CD4-positive, alpha-beta T cell treated with Interleukin-2 at 100 ng/mL for 4 hours (primary cell): ENCODE measurements at regions not wholly inside any gene's neighbourhood (a gene's known extent, or its start where the extent isn't known, plus 50 kb on each side); places are given as distances from the start of the nearest gene placed in this dataset.
"Not testable (repeated sequence)": the region's sequence is repeated elsewhere in the genome, so short reads cannot be mapped to it uniquely, and the experiment has no call there.

Experiments
- DNase-seq: peaks from one replicate; pipeline ENCODE4 v3.0.0-alpha.2; 2020; ENCODE audit warnings: low spot score

DNA sequence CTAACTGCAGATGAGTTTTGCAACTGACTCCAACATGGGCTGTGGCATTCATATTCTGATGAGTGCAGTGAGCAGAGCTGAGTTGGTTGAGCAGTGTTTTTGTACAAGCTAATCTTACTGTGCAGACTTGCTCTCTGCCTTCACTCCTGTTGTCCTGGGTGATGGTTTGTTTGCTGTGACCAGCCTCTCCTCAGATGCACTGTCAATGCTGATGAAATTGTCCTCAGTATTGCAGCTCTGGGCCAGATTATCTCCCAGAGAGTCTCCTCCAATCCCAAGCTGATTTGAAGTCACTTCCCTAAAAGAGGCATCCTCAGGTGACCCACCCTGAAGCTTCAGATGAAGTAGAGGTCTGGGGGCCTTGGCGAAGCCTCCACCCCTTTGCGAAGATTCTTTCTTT is 581.8 kb downstream of the ACTL7B start:
- DNase-seq = no peak

DNA sequence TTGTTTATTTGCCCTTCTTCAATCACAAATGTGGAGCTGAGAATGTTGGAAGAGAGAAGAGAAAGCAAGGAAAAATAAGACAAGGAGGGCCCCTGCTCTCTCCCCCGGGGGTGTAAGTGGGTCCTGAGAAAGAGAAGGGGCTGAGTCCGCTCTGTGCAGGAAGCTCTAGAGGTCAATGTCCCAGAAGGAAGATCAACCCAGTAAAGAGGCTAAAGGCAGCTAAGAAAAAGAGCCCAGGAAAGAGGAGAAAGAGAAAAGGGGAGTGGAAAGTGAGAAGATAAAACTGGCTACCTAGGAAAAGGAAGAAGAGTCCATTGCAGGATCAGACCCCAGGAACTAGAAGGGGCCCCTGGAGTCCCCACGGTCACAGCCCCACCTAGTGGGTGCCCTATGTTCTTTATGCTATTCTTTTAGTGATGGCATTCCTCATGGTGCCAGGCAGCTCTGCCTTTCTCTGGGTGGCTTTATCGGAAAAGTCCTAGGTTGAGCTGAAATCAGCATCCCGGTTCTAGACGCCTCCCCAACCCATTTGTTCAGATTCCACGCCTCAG is 583.4 kb downstream of the ACTL7B start:
- DNase-seq = no peak

DNA sequence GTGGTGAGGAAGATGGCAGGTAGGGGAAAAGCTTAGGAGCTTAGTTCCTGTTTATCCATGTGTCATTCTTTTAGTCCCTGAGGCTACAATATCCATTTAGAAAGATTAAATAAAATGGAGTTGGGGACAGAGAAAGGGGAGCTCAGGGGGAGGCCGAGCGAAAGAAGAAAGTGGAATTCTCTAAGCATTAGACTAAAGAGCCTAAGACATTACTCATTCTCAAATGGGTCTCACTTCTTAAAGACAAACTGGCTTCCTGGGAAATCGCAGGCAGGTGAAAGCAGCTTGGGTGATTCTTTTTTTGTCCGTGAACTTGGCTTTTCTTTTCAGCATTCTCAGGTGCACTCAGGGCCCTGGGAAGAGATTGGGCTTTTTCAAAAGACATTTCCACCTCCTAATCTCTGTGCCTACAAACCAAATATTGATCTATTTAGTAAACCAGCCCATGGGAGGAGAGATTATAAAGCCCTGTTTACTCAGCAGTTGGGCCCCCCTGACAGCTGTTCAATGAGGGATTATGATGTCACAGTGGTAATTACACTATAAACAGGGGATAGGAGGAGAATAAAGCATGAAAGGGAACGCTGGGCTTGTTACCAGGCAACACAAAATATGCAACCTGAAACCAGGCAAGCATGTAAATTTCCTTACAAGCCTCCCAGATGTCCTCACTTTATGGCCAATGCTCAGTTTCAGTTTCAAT is 584.0 kb downstream of the ACTL7B start:
- DNase-seq = no peak

DNA sequence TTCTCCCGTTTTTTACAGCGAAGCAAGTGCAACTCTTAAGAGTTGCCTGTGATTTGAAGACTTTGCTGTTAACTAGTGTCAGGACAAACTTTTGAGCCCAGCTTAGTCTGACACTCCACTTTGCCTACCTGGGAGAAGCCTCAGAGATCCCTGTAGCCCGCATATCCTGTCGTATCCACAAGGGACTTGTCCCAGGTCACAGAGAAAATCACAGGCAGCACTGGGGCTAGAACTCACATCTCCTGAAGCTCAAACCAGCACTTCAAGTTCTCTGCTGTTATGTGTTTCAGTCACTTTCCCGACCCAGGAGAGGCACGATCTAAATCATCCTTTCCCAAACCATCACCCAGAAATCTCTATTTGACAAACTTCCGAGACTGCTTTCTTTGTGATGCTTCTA is 584.5 kb downstream of the ACTL7B start:
- no peak for DNase-seq

DNA sequence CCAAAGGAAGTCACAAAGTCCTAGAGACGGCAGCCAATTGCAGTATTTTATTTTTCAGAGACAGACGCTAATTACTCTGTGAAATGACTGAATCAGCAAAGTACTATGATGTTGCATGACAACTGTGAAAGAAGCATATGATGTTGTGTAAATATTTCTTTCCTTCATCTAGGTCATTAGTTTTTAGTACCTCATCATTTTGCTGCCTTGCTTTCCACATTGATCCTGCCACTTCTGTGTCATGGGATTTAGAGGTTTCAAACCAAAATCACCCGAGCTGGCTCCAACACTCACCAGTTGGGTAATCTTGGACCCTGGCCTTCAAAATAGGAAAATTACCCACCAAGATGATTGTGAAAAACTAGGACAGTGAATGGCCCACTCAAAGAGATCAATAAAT is 585.2 kb downstream of the ACTL7B start:
- no peak for DNase-seq

DNA sequence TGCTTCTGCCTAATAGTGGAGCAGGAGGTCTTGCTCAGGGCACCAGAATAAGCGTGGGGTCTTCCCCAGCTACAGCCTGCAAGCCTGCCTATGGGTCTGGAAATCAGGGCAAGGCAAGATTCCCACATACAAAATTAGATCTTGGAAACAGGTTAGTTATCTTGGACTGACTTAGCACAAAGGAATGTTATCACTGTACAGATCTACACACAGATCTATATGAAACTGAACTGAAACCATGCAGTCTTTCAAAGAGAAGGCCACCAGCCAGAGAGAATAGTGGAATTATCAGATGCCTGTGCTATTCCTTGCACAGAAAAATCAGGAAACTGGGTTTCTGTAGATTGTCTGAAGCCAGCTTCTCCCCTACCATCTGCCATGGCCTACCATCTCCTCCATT is 585.7 kb downstream of the ACTL7B start:
- no peak for DNase-seq

DNA sequence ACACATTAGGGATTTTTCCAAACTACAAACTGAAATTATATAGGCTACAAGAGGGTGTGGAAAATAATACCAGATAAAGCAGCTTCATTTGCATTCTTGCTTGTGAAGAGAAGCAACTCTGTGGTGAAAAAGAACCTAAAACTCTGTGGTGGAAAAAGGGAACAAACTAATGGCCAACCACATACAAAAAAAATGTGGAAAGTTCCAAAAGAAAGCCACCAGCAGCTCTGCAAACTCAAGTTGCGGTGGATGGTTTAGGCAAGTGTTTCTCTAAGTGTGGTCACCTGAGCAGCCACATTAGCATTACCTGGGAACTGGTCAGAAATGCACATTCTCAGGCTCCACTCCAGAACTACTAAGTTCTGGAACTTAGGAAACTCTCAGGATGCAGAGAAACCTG is 586.4 kb downstream of the ACTL7B start:
- DNase-seq = no peak

DNA sequence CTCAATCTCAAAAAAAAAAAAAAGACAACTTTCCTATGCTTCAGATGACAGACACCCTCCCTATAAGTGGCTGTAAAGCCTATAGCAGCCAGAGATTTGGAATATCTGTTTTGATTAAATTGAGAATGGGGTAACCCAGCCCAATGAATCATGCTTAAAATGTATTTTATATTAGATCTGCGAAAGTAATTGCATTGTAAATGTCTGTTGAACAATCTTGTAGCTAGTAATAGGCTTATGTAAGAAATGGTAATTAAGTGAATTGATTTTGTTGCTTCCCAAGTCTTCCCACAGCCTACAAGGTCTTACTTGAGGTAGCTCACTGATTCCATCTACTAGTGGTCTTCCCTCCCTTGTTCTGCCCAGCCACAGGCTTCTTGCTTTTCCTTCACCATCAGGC is 590.7 kb downstream of the ACTL7B start:
- no peak for DNase-seq

DNA sequence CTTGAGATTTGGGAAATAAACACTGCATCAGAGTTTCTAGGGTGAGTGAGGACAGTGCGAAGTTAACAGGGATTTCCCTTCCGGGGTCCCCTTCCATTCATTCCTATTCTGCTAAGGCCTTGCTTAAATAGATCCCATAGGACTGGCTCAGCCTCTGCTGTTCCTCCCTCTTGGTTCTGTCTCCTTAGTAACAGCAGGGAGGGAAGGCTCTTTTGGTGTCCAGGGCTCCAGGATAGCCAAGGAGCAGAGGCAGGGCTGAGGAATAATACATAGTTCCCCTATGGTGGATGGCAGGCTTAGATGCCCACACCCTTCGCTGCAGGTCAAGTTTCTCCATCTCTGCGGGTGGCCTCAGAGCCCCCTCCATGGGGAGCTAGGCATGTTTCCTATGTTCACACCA is 591.7 kb downstream of the ACTL7B start:
- no peak for DNase-seq

DNA sequence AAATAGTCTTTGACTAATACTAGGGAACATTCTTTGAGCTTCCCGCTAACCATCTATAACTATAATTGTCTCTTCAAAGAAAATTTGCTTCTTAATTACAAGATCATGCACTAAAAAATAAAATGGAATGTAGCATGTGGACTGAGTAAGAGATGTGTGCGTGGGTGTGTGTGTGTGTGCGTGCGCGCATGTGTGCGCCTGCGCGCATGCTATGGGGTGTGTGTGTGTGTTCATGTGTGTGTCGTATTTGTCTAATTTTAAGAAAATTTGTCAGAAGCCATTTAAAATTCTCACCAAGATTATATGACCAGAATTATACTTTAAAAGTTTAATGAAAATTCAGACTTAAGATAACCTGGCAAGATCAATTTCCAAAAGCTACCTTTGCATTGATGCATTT is 593.0 kb downstream of the ACTL7B start:
- DNase-seq = no peak

DNA sequence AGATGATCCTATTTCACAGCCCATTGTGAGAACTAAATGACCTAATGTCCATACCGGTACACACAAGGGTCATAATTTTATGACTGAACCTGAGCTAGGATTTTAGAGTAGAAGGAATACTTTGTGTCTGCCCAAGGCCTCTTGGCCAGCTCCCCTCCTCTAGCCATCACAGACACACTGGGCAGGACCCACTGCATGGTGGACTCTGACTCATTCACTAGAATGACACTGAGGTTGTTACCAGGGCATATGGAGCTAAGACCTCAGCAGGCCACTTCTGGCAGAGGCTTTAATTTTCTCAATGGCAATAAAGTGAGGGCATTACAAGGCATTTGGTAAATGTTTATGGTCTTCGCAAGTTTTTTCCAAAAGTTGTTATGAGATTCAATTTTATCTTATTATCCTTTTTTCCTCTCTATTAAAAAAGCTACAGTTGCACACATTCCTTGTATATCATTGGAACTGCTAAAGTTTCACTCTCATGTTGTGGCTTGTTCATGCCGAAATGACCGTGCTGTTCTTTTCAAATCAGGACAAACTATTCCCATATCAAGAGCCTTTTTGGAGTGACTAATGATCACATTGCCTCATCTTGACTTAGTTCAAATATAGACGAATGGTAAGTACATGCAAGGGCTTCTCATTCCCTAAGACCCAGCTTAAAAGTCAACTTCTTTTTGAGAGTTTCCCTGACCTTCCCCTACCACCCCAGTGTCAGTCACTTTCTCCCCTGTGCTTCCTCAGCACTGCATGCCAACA is 595.7 kb downstream of the ACTL7B start:
- DNase-seq = no peak

DNA sequence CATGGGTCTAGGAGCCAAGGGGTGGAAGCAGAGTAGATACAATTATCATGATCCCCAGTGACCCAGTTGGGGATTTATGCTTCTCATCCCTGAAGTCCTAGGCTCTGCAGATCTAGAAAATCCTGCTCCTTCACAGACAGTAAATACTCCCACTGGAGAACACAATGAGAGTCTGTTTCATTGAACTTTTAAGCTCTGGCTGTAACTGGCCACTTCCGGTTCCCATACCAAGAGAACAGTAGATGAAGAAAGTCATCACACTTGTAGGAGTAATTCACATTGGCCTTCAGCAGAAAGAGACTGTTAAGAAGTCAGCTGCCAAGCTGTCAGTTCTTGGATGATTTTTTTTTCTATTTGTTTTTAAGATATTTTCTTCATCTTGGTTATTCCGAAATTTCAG is 597.1 kb downstream of the ACTL7B start:
- no peak for DNase-seq

DNA sequence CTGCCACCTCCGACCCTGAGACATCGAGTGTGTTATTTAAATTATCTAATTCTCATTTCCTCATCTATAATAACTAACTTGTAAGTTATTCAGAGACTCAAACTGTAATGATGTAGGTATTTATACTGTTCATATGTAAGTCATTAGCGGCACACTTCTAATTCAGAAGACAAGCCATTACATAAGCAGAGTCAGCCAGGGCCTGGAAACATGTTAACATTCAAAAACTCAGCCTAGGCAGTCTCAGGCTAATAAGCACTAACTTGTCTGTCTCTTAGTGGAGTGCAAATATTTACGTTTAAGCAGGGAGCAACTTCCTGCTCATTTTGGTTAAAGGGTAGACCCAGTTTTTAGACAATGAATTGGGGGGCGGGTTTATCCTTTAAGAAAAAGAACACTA is 598.4 kb downstream of the ACTL7B start:
- no peak for DNase-seq

DNA sequence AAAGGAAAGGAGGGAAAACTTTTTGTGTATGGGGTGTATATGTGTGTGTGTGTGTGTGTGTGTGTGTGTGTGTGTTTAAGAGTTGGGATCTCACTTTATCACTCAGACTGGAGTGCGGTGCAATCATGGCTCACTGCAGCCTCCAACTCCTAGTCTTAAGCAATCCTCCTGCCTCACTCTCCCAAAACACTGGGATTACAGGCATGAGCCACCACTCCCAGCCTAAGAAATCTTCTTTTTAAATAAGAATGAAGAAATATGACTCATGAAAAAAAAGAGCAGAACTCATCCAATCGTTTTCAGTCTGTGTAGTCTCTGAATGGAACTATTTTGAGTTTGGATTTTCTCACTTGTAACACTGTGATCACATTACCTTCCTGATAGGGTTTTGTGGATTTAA is 601.5 kb downstream of the ACTL7B start:
- no peak for DNase-seq

DNA sequence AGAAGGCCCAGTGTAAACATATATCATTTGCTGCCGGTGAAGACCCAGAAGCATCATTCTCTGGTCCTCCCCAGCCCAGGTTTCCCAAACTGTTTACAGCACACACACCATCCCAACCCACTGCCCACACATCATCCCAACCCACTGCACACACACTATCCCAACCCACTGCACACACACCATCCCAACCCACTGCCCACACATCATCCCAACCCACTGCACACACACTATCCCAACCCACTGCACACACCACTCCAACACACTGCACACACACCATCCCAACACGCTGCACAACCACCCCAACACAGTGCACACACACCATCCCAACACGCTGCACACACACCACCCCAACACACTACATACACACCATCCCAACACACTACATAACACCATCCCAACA is 608.4 kb downstream of the ACTL7B start:
- DNase-seq = not testable (repeated sequence)

DNA sequence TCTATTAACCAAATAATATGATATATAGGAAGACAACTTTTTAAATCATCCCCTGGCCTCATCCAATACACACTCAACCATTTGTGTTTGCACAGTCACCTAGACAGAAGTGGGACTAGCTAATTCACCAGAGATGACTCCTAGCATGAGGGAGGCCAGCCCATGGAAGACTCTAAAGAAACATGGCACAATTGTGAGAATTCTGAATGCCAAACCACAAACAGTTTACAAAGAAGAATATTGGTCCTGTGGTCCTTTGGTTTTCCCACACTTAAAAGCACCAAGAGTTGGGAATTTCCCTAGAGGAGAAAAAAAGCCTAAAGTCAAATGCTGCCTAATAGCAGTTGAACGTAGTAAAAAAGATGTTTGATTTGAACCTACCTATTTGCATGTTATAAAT is 609.9 kb downstream of the ACTL7B start:
- DNase-seq = no peak

DNA sequence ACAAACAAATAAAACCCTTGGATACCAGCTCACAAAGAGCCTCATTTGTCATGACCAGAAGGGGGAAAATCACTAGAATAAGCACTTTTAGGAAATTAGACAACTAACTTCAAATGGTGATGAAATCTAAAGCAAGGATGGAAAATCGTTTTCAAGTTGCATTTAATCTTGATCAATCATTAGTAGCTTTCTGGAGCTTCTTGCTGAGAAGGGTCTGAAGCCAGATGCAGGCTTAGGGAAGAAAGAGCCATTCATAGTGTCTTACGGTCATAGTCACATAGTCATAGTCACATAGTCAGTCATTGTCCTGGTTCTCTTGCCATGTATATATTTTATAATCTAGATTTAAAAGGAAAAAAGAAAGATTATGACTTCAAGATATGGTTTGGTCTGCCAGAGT is 610.5 kb downstream of the ACTL7B start:
- DNase-seq = no peak

DNA sequence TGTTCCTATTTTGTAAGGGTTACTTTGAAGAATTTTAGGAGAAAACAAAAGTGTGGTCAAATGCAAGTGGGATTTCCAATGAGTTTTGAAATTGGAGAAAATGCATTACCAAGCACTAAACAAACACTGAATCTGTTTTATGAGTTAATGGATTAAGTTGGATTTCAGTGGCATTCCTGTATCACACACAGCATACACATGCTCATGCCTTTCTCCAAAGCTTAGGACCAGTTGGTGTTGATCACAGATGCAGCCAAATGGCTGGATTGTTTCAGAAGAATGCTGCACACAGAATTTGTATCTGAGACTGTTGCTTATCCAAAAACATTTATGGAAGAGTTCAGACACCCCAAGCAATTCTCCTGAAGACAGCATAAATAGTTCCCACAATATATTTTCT is 611.1 kb downstream of the ACTL7B start:
- DNase-seq = no peak

DNA sequence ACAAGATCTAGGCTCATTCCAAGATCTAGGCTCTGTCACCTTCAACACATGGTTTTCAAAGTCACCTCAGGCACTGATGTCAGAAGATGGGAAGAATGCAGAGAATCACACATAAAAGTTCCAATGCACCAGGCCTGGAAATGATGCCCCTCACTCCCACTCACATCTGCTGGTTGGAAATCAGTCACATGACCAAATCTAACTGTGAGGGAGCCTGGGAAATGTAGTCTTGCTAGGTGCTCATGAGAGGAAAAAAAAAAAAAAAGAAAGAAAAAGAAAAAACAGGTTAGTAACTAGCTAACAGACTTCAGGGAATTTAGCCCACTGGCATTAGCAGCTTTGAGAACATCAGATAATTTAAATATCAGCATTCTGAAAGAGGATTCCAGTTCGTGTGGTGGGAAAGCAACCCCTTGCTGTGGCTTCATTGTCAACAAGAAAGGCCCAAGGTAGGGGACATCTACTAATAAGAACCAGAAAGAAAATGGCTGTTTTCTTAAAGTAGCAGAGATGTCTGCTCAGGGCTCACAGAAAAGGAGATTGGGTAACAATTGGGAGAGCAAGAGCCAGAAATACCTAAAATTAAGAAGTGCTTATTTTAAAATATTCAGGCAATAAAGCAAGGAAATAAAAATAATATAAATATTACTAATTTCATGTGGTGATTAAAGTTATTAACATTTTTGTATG is 614.3 kb downstream of the ACTL7B start:
- DNase-seq = no peak

DNA sequence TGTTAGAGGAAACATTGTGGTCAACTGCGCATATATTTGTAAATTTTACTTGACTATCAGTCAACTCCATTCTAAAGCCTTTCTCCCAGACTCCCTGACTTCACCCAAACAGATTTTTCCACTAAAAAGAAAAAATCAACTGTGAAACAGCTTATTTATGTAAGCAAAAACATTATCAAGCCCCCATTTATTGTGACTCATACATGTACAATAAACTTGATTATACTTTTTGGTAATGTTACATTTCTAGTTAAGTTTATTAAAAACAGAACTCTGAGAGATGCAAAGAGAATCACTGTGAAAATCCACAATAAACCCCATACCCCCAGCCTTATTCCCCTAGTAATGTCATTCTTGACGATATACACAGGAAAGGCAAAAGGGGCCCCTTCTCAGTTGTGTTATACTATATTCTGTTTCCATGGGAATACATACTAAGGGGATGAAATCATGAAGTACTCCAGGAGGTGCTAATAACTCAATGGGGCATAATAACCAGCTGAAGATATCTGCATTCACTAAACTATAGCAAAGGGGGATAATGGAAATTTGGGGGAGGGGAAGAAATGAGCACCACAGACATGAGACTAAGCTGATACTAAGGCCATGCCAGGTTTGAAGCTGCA is 616.0 kb downstream of the ACTL7B start:
- DNase-seq = no peak

DNA sequence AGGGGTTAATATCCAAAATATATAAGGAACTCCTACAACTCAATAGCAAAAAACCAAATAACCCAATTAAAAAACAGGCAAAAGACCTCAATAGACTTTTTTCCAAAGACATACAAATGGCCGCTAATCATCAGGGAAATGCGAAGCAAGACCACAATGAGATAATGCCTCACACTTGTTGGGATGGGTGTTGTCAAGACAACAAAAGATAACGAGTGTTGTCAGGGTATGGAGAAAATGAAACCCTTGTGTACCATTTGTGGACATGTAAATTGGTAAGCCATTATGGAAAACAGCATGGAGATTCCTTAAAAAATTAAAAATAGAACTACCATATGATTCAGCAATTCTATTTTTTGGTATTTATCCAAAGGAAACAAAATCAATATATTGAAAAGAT is 620.2 kb downstream of the ACTL7B start:
- DNase-seq = no peak

DNA sequence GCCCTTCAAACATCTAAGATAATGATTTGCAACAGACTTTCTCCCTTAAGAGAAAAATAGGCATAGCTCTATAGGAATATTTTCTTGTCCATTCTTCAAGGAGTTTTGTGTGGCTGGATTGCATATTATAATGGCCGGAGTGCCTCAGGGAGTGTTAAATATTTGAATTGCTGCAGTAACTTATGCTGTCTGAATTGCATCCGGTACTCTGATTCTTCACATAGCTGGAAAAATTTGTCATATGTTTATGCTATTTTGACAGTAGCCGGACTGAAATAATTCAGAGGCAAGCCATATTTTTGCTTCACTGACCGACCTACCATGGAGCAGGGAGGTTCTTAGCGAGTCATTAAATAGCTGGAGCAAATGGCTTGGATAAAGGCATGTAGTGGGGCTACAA is 621.0 kb downstream of the ACTL7B start:
- DNase-seq = no peak
